ENCODE measurements at regions not wholly inside any gene's neighbourhood (a gene's known extent, or its start where the extent isn't known, plus 50 kb on each side); places are given as distances from the start of the nearest gene placed in this dataset.

DNA sequence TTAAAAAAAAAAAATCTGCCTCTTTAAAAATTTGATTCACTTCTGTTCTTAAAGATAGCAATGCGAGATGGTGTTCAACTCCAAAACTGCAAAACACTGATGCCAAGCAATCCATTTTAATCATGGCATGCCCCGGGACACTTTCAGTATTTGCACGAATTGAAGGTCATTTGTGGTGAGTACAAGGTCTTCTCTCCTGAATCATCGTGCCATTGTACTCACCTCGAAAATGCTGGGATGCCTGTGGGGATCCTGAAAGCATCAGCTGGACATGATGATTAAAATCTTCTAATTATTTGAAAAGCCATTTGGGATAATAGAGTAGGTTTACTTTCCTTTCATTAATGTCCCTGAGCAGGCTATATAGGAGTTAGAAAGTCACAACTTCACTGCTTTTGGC, 125.1 kb upstream of the NRP1 start:
- no peak for TF ChIP-seq FOXM1 (IDR thresholded peaks at IDR 0.05; ENCODE audit: borderline replicate concordance, low read depth)
- TF ChIP-seq MAX (IDR thresholded peaks at IDR 0.05), result no peak
- TF ChIP-seq, protein P1, sequence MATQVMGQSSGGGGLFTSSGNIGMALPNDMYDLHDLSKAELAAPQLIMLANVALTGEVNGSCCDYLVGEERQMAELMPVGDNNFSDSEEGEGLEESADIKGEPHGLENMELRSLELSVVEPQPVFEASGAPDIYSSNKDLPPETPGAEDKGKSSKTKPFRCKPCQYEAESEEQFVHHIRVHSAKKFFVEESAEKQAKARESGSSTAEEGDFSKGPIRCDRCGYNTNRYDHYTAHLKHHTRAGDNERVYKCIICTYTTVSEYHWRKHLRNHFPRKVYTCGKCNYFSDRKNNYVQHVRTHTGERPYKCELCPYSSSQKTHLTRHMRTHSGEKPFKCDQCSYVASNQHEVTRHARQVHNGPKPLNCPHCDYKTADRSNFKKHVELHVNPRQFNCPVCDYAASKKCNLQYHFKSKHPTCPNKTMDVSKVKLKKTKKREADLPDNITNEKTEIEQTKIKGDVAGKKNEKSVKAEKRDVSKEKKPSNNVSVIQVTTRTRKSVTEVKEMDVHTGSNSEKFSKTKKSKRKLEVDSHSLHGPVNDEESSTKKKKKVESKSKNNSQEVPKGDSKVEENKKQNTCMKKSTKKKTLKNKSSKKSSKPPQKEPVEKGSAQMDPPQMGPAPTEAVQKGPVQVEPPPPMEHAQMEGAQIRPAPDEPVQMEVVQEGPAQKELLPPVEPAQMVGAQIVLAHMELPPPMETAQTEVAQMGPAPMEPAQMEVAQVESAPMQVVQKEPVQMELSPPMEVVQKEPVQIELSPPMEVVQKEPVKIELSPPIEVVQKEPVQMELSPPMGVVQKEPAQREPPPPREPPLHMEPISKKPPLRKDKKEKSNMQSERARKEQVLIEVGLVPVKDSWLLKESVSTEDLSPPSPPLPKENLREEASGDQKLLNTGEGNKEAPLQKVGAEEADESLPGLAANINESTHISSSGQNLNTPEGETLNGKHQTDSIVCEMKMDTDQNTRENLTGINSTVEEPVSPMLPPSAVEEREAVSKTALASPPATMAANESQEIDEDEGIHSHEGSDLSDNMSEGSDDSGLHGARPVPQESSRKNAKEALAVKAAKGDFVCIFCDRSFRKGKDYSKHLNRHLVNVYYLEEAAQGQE (IDR thresholded peaks at IDR 0.05; ENCODE audit: low read depth), result no peak
- no peak for TF ChIP-seq RAD21 (IDR thresholded peaks at IDR 0.05; ENCODE audit: low read depth)
- TF ChIP-seq TEAD4 (IDR thresholded peaks at IDR 0.05), result no peak

DNA sequence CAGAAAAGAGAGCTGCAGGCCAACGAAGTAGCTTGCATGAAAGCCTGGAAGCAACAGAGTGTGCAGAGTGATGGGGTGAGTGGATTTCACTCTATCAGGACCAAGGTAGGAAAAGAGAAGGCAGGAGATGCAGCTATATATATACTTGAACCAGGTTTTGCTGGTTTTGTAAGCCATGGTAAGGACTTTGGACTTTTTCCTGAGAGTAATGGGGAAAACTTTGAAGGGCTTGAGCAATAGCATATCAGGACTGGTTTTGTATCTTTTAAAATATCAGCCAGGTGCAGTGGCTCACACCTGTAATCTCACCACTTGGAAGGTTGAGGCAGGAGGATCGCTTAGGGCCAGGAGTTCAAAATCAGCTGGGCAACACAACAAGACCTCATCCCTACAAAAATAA, 120.6 kb upstream of the NRP1 start:
- TF ChIP-seq CEBPB (IDR thresholded peaks at IDR 0.05) (no peak), TEAD4 (IDR thresholded peaks at IDR 0.05) (no peak), MAX (IDR thresholded peaks at IDR 0.05) (no peak), RAD21 (IDR thresholded peaks at IDR 0.05; ENCODE audit: low read depth) (no peak), TCF12 (IDR thresholded peaks at IDR 0.05; ENCODE audit: low read depth) (no peak), TAF1 (IDR thresholded peaks at IDR 0.05; ENCODE audit: low read depth) (no peak)
- TF ChIP-seq, protein P2, sequence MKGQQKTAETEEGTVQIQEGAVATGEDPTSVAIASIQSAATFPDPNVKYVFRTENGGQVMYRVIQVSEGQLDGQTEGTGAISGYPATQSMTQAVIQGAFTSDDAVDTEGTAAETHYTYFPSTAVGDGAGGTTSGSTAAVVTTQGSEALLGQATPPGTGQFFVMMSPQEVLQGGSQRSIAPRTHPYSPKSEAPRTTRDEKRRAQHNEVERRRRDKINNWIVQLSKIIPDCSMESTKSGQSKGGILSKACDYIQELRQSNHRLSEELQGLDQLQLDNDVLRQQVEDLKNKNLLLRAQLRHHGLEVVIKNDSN (IDR thresholded peaks at IDR 0.05), result no peak

DNA sequence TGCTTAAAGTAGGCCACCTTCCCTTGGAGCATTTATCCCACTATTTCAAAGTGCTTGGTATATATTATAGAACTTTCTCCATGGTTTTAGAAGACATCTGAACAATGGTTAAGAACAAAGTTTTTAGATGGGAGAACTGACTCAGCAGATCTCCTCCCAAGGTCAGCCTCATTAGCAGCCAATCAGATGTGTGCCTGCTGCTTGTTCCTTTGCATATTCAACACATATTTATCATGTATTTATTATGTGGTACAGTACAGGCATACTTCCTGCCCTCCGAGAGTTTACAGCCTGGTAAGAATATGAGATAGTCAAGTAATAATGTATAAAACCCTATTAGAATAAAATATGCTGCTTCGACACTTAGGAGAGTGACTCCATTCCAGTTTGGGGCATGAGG, 120.1 kb upstream of the NRP1 start:
- TF ChIP-seq RAD21 (IDR thresholded peaks at IDR 0.05; ENCODE audit: low read depth) (no peak), TAF1 (IDR thresholded peaks at IDR 0.05; ENCODE audit: low read depth) (no peak), FOXM1 (IDR thresholded peaks at IDR 0.05; ENCODE audit: borderline replicate concordance, low read depth) (no peak), TEAD4 (IDR thresholded peaks at IDR 0.05) (no peak), ZBTB7A (IDR thresholded peaks at IDR 0.05; ENCODE audit: low read depth) (no peak), CEBPB (IDR thresholded peaks at IDR 0.05) (no peak), CREB1 (IDR thresholded peaks at IDR 0.05; ENCODE audit: low read depth) (no peak)

DNA sequence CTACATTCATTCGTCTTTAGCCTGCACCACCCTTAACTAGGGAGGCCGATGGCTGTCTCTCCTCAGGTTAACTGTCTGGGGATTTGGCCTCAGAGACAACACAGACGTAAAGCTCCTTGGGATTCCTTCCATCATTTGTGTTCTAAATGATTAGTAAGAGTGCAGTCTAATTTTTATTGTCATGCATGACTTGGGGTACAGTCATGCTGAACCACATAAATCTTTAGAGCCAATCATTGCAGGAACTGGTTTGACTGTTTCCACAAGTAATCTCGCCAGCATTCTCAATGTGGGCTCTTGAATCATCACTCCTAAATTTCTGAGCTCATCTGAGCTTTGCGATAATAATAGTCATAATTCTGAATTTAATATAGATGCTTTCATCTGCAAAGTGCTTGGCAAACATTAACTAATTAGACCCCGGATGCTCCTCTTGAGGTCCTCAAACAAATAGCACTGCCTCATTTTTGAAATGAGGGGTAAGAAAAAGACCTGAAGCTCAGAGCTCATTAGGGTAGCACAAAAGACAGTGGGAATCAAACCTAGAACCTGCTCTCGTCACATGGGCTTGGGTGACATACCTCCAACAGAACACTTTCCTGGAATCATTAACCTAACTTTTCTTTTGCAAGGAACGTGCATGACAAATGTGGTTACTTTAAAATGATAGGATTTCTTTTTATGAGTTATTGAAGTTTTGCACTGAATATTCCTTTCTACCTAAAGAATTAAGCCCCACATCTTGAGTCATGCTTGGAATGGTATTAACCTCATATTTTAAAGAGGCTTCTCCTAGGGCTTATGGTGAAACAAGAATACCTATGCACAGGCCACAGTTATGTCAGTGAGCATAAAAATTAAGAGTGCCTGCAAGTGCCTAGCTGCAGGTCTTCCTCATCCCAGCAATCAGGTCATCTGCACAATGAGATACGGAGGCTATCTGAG, 118.9 kb upstream of the NRP1 start:
- TF ChIP-seq MAX (IDR thresholded peaks at IDR 0.05) (no peak), NFIC (IDR thresholded peaks at IDR 0.05) (no peak), EGR1 (IDR thresholded peaks at IDR 0.05) (no peak), TAF1 (IDR thresholded peaks at IDR 0.05; ENCODE audit: low read depth) (no peak), TCF12 (IDR thresholded peaks at IDR 0.05; ENCODE audit: low read depth) (no peak), ZBTB7A (IDR thresholded peaks at IDR 0.05; ENCODE audit: low read depth) (no peak), TEAD4 (IDR thresholded peaks at IDR 0.05) (no peak), FOXM1 (IDR thresholded peaks at IDR 0.05; ENCODE audit: borderline replicate concordance, low read depth) (no peak)
- TF ChIP-seq, protein P1 (IDR thresholded peaks at IDR 0.05; ENCODE audit: low read depth), result no peak
- TF ChIP-seq, protein P2 (IDR thresholded peaks at IDR 0.05), result no peak

DNA sequence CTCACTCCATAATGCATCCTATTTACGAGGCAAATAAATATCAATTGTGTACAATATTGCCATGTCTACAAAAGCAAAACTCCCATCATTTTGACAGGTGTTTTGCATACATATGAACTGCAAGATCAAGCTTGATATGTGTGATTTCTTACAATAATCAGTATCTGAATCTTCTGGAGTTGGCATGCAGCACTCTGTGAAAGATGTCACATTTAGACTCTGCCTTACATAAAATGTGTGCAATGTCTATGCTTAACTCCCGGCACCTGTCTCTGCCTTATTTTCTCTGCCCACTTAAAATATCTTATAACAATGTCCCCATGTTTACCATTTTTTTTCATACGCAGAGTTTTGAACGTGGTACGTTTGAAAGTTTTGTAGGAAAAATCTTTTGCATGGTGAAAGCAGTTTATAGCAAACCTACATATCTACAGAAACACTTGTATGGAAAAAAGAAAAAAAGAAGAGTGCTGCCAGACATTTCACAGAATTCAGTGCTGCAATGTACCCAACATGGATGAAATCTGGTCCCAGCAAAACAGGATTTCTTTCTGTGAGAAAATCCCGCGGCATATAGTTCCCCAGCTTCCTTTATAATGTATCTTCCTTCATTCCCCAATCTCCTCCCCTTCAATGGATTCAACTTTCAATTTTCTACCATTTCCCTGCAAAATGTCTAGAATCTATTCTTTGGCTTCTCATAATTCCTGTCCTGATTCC, 114.1 kb upstream of the NRP1 start:
- TF ChIP-seq YY1 (IDR thresholded peaks at IDR 0.05; ENCODE audit: low read depth), result no peak
- no peak for TF ChIP-seq MAX (IDR thresholded peaks at IDR 0.05)
- no peak for TF ChIP-seq EGR1 (IDR thresholded peaks at IDR 0.05)
- no peak for TF ChIP-seq FOXM1 (IDR thresholded peaks at IDR 0.05; ENCODE audit: borderline replicate concordance, low read depth)
- no peak for TF ChIP-seq ZBTB7A (IDR thresholded peaks at IDR 0.05; ENCODE audit: low read depth)
- no peak for TF ChIP-seq RAD21 (IDR thresholded peaks at IDR 0.05; ENCODE audit: low read depth)
- no peak for TF ChIP-seq CREB1 (IDR thresholded peaks at IDR 0.05; ENCODE audit: low read depth)
- TF ChIP-seq, protein P1 (IDR thresholded peaks at IDR 0.05; ENCODE audit: low read depth), result no peak
